Keratinocyte (primary cell): ENCODE measurements at regions not wholly inside any gene's neighbourhood (a gene's known extent, or its start where the extent isn't known, plus 50 kb on each side); places are given as distances from the start of the nearest gene placed in this dataset.

Experiments
- EZH2 ChIP-seq: IDR thresholded peaks from one replicate; pipeline ENCODE4 v1.6.1; 2012; ENCODE audit warnings: inconsistent platforms, mild to moderate bottlenecking, low read length, moderate library complexity
- TF ChIP-seq, protein P1 (sequence below), 3 experiments: IDR thresholded peaks in 1 of 3; conservative IDR thresholded peaks in 1 of 3; optimal IDR thresholded peaks in 1 of 3; 2 replicates in 2 of 3; 3 replicates in 1 of 3; pipeline versions ENCODE3 to v1.5.1; 2011; ENCODE audit warnings: low read length in 3 of 3, mild to moderate bottlenecking in 3 of 3, moderate library complexity in 2 of 3, control low read depth in 1 of 3, inconsistent platforms in 1 of 3; ENCODE audit not compliant: insufficient read depth in 2 of 3; ENCODE audit errors: extremely low read depth in 1 of 3

DNA sequence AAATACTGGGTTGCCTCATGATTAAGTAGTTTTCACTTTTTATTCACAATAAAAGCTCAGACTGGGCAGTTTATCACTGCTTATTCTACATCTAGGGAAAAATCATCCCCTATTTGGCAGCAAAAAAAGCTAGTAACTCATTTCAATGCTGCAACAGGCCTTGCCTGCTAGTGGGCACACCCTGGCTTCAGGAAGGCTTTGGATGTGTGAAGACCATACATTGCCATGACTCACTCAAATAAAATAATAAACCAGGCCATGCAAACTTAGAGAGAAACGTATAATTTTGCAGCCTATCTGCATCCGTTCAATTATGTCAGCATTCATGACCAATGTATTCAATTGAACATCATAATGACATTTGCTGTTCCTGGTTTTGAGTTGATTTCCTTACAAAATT, 402.9 kb downstream of the PIK3R1 start:
- TF ChIP-seq, protein P1, sequence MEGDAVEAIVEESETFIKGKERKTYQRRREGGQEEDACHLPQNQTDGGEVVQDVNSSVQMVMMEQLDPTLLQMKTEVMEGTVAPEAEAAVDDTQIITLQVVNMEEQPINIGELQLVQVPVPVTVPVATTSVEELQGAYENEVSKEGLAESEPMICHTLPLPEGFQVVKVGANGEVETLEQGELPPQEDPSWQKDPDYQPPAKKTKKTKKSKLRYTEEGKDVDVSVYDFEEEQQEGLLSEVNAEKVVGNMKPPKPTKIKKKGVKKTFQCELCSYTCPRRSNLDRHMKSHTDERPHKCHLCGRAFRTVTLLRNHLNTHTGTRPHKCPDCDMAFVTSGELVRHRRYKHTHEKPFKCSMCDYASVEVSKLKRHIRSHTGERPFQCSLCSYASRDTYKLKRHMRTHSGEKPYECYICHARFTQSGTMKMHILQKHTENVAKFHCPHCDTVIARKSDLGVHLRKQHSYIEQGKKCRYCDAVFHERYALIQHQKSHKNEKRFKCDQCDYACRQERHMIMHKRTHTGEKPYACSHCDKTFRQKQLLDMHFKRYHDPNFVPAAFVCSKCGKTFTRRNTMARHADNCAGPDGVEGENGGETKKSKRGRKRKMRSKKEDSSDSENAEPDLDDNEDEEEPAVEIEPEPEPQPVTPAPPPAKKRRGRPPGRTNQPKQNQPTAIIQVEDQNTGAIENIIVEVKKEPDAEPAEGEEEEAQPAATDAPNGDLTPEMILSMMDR (optimal IDR thresholded peaks at IDR 0.05 in 1 of 3, IDR thresholded peaks at IDR 0.05 in 1 of 3, conservative IDR thresholded peaks at IDR 0.05 in 1 of 3; ENCODE audit: extremely low read depth in 1 of 3, insufficient read depth in 2 of 3, low read length in 3 of 3): no peak
- TF ChIP-seq EZH2: no peak
